GM06990 (cell line): ENCODE measurements at regions not wholly inside any gene's neighbourhood (a gene's known extent, or its start where the extent isn't known, plus 50 kb on each side); places are given as distances from the start of the nearest gene placed in this dataset.

Experiments
- DNase-seq: peaks from one replicate; pipeline ENCODE4 v3.0.0-alpha.2; 2011; ENCODE audit not compliant: insufficient read length; ENCODE audit errors: extremely low read depth
- H3K27me3 ChIP-seq: replicated peaks from 2 replicates; pipeline ENCODE4 v1.6.0; 2011; ENCODE audit warnings: low read length; ENCODE audit not compliant: control insufficient read depth, insufficient read depth
- H3K36me3 ChIP-seq: 2 replicates; pipeline ENCODE4 v1.5.1; 2011; ENCODE audit warnings: low read length; ENCODE audit not compliant: control insufficient read depth, insufficient read depth
- H3K4me3 ChIP-seq: replicated peaks from 2 replicates; pipeline ENCODE4 v1.5.1; 2011; ENCODE audit warnings: low read depth, mild to moderate bottlenecking, control low read depth, low read length
- TF ChIP-seq, protein P1 (sequence below): IDR thresholded peaks from 2 replicates; pipeline ENCODE4 v1.5.1; 2011; ENCODE audit warnings: low read length, control low read depth, mild to moderate bottlenecking, inconsistent platforms; ENCODE audit not compliant: insufficient read depth, poor library complexity, severe bottlenecking

- Histone ChIP-seq H3K4me3 (no peak overlapping the region), H3K36me3 (no peaks in the 10 kb centered on the region), H3K27me3 (no peaks in the 10 kb centered on the region)
- TF ChIP-seq, protein P1, sequence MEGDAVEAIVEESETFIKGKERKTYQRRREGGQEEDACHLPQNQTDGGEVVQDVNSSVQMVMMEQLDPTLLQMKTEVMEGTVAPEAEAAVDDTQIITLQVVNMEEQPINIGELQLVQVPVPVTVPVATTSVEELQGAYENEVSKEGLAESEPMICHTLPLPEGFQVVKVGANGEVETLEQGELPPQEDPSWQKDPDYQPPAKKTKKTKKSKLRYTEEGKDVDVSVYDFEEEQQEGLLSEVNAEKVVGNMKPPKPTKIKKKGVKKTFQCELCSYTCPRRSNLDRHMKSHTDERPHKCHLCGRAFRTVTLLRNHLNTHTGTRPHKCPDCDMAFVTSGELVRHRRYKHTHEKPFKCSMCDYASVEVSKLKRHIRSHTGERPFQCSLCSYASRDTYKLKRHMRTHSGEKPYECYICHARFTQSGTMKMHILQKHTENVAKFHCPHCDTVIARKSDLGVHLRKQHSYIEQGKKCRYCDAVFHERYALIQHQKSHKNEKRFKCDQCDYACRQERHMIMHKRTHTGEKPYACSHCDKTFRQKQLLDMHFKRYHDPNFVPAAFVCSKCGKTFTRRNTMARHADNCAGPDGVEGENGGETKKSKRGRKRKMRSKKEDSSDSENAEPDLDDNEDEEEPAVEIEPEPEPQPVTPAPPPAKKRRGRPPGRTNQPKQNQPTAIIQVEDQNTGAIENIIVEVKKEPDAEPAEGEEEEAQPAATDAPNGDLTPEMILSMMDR, result no peak
- no peak for DNase-seq
These were observed 329.0 kb upstream of the SEMA6D start for GRCh38 chr15:47388299-47388698.

- DNase-seq, result no peak
- H3K36me3 ChIP-seq, result no peaks in the 10 kb centered on the region
- no peaks in the 10 kb centered on the region for H3K27me3 ChIP-seq
- no peak overlapping the region for H3K4me3 ChIP-seq
- TF ChIP-seq, protein P1, result no peak
These were observed 327.0 kb upstream of the SEMA6D start for GRCh38 chr15:47390208-47390765.

- no peaks in the 10 kb centered on the region for H3K36me3 ChIP-seq
- TF ChIP-seq, protein P1, result no peak
- DNase-seq, result no peak
- H3K27me3 ChIP-seq, result no peaks in the 10 kb centered on the region
- H3K4me3 ChIP-seq, result no peak overlapping the region
These were observed 323.0 kb upstream of the SEMA6D start for GRCh38 chr15:47394286-47394809.

- H3K4me3 ChIP-seq, result no peak overlapping the region
- no peaks in the 10 kb centered on the region for H3K27me3 ChIP-seq
- no peaks in the 10 kb centered on the region for H3K36me3 ChIP-seq
- TF ChIP-seq, protein P1, result no peak
- no peak for DNase-seq
These were observed 322.2 kb upstream of the SEMA6D start for GRCh38 chr15:47395076-47395475.

DNA sequence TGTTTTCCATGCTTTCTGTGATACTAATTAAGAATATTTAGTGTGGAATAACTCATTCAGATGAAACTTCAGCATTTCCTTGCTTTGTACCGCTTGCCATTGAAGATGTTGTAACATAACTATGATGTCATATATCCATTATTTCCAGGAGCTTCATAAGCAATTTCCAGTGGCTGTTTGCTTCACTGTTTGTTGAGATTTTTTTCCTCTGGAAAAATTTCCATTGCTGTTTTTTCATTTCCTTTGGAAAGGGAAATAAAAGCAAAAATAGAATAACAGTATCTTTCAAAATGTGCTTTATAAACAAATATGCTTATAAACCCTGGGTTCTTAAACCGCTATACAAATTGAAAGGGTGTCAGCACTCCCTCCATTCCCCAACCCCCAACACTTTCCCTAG, 319.6 kb upstream of the SEMA6D start:
- H3K4me3 ChIP-seq, result no peak overlapping the region
- TF ChIP-seq, protein P1, result no peak
- DNase-seq, result no peak

DNA sequence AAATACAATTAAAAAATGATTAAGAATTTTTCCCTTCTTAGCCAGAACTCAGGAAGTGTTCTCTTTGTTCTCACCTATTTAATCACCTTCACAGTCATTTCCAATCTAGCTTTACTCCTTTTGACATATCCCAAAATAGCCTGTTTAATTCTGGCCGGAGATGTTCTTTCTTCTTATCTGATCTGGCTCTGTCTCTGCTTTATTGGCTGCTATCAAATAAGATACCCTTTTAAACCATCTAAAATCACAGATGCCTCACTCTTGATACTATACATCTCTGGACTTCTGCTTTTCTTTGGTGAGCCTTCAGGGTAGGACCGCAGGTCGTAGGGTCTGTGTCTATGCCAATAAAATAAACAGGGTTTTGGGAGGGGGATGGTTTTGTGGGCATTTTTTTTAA, 319.2 kb upstream of the SEMA6D start:
- Histone ChIP-seq H3K27me3 (no peaks in the 10 kb centered on the region), H3K36me3 (no peaks in the 10 kb centered on the region), H3K4me3 (no peak overlapping the region)
- DNase-seq, result no peak
- TF ChIP-seq, protein P1, result no peak

More for the DNA sequence above, 319.6 kb upstream of the SEMA6D start:
- Histone ChIP-seq H3K27me3 (no peaks in the 10 kb centered on the region), H3K36me3 (no peaks in the 10 kb centered on the region)
